Fibroblast of lung (primary cell): ENCODE measurements at regions not wholly inside any gene's neighbourhood (a gene's known extent, or its start where the extent isn't known, plus 50 kb on each side); places are given as distances from the start of the nearest gene placed in this dataset.
A peak's percentile ranks its signal among the peaks of the same experiment; 100 is the strongest.

Source experiments
- DNase-seq, 2 donors: peaks; one replicate each; pipeline versions ENCODE4 v3.0.0 to v3.0.0-alpha.2; 2010; ENCODE audit warnings: low read depth in 2 of 2
- H2AFZ ChIP-seq: 2 replicates; pipeline ENCODE4 v1.5.1; 2012; ENCODE audit warnings: low read length, control low read depth, inconsistent platforms
- H3K27ac ChIP-seq: 2 replicates; pipeline ENCODE4 v1.5.1; 2011; ENCODE audit warnings: low read length, control low read depth; ENCODE audit not compliant: insufficient read depth
- H3K27me3 ChIP-seq: 2 replicates; pipeline ENCODE4 v1.5.1; 2011; ENCODE audit warnings: mild to moderate bottlenecking, low read length; ENCODE audit not compliant: control insufficient read depth, insufficient read depth
- H3K36me3 ChIP-seq: 2 replicates; pipeline ENCODE4 v1.5.1; 2011; ENCODE audit warnings: low read length; ENCODE audit not compliant: control insufficient read depth, insufficient read depth
- H3K4me1 ChIP-seq: 2 replicates; pipeline ENCODE4 v1.5.1; 2011; ENCODE audit warnings: low read length; ENCODE audit not compliant: control insufficient read depth, insufficient read depth; ENCODE audit errors: extremely low read depth
- H3K4me2 ChIP-seq: 2 replicates; pipeline ENCODE4 v1.5.1; 2011; ENCODE audit warnings: low read length, control low read depth; ENCODE audit not compliant: insufficient read depth; ENCODE audit errors: extremely low read depth
- H3K4me3 ChIP-seq, 4 experiments: fragments of 200-600 bp in 1 of 4; sonication (generic) in 1 of 4; replicated peaks in 1 of 4; 2 replicates each; pipeline ENCODE4 v1.5.1; 2011 to 2016; ENCODE audit warnings: low read length in 4 of 4, low read depth in 3 of 4, mild to moderate bottlenecking in 3 of 4, control low read depth in 2 of 4, inconsistent platforms in 1 of 4, mixed read lengths in 1 of 4; ENCODE audit not compliant: insufficient read depth in 1 of 4; ENCODE audit errors: control extremely low read depth in 1 of 4
- H3K79me2 ChIP-seq: 2 replicates; pipeline ENCODE4 v1.5.1; 2012; ENCODE audit warnings: mild to moderate bottlenecking, low read length, inconsistent platforms; ENCODE audit not compliant: control insufficient read depth, insufficient read depth
- H3K9ac ChIP-seq: 2 replicates; pipeline ENCODE4 v1.5.1; 2011; ENCODE audit warnings: mild to moderate bottlenecking, low read length, control low read depth; ENCODE audit not compliant: insufficient read depth
- H3K9me3 ChIP-seq: 2 replicates; pipeline ENCODE4 v1.5.1; 2012; ENCODE audit warnings: low read depth, low read length; ENCODE audit not compliant: control insufficient read depth, insufficient read depth
- H4K20me1 ChIP-seq: 2 replicates; pipeline ENCODE4 v1.5.1; 2011; ENCODE audit warnings: low read length; ENCODE audit not compliant: control insufficient read depth, insufficient read depth; ENCODE audit errors: extremely low read depth
- EZH2 ChIP-seq: IDR thresholded peaks from 2 replicates; pipeline ENCODE4 v1.5.1; 2012; ENCODE audit warnings: low read length, control low read depth, mild to moderate bottlenecking; ENCODE audit errors: missing control alignments
- TF ChIP-seq, protein P1 (sequence below), 2 donors: IDR thresholded peaks in 1 of 2; conservative IDR thresholded peaks in 1 of 2; 1 replicate in 1 of 2; 2 replicates in 1 of 2; pipeline ENCODE4 v1.5.1; 2011 to 2012; ENCODE audit warnings: low read length in 2 of 2, control low read depth in 1 of 2, inconsistent platforms in 1 of 2, low read depth in 1 of 2, mild to moderate bottlenecking in 1 of 2

DNA sequence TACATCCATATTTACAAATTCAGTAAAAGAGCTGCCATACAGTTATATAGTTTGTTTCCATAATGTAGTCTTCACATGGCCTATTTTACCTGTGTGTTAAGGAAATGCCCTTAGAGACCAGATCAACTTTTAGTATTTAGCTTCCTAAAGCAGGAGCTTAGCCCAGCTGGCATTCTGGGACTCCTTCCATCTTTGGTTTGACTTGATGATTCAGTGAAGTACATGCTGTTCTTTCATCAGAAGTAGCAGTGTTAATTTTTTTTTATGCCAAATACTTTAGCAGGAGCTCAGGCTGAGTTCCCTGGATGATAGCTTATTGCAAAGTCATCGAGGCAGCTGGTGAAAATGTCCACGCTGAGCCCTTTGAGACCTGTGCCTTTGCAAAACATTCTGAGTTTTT lies 101.0 kb downstream of the FOXG1 start:
- H3K4me1 ChIP-seq = no peaks in the 10 kb centered on the region
- DNase-seq = peak; percentile 17 to 19
- no peaks in the 10 kb centered on the region for H3K79me2 ChIP-seq
- H3K9me3 ChIP-seq = no peaks in the 10 kb centered on the region
- no peak overlapping the region for H3K4me3 ChIP-seq
- H3K4me2 ChIP-seq = no peak overlapping the region
- no peak overlapping the region for H3K9ac ChIP-seq
- no peaks in the 10 kb centered on the region for H4K20me1 ChIP-seq
- H2AFZ ChIP-seq = no peak overlapping the region
- no peak for TF ChIP-seq EZH2
- TF ChIP-seq, protein P1, sequence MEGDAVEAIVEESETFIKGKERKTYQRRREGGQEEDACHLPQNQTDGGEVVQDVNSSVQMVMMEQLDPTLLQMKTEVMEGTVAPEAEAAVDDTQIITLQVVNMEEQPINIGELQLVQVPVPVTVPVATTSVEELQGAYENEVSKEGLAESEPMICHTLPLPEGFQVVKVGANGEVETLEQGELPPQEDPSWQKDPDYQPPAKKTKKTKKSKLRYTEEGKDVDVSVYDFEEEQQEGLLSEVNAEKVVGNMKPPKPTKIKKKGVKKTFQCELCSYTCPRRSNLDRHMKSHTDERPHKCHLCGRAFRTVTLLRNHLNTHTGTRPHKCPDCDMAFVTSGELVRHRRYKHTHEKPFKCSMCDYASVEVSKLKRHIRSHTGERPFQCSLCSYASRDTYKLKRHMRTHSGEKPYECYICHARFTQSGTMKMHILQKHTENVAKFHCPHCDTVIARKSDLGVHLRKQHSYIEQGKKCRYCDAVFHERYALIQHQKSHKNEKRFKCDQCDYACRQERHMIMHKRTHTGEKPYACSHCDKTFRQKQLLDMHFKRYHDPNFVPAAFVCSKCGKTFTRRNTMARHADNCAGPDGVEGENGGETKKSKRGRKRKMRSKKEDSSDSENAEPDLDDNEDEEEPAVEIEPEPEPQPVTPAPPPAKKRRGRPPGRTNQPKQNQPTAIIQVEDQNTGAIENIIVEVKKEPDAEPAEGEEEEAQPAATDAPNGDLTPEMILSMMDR (conservative IDR thresholded peaks at IDR 0.05 in 1 of 2, IDR thresholded peaks at IDR 0.05 in 1 of 2; ENCODE audit: low read depth in 1 of 2, low read length in 2 of 2) = no peak
- H3K27me3 ChIP-seq = no peaks in the 10 kb centered on the region
- H3K27ac ChIP-seq = no peak overlapping the region
- no peaks in the 10 kb centered on the region for H3K36me3 ChIP-seq

GRCh38 chr14:28870033-28870564 lies 103.5 kb downstream of the FOXG1 start:
- H3K36me3 ChIP-seq = no peaks in the 10 kb centered on the region
- TF ChIP-seq, protein P1 (conservative IDR thresholded peaks at IDR 0.05 in 1 of 2, IDR thresholded peaks at IDR 0.05 in 1 of 2; ENCODE audit: low read depth in 1 of 2, low read length in 2 of 2) = no peak
- no peak for TF ChIP-seq EZH2
- DNase-seq = no peak

GRCh38 chr14:28875934-28876571 lies 109.5 kb downstream of the FOXG1 start:
- Histone ChIP-seq H2AFZ (no peak overlapping the region), H3K9me3 (no peaks in the 10 kb centered on the region), H3K4me3 (no peak overlapping the region), H3K79me2 (no peaks in the 10 kb centered on the region), H3K36me3 (no peaks in the 10 kb centered on the region), H3K27ac (no peak overlapping the region), H3K27me3 (no peaks in the 10 kb centered on the region), H3K4me2 (no peak overlapping the region), H4K20me1 (no peaks in the 10 kb centered on the region), H3K4me1 (no peaks in the 10 kb centered on the region), H3K9ac (no peak overlapping the region)
- no peak for DNase-seq
- no peak for TF ChIP-seq EZH2
- TF ChIP-seq, protein P1 (conservative IDR thresholded peaks at IDR 0.05 in 1 of 2, IDR thresholded peaks at IDR 0.05 in 1 of 2; ENCODE audit: low read depth in 1 of 2, low read length in 2 of 2) = no peak

More at GRCh38 chr14:28870033-28870564, 103.5 kb downstream of the FOXG1 start:
- H3K4me1 ChIP-seq = no peaks in the 10 kb centered on the region
- H3K79me2 ChIP-seq = no peaks in the 10 kb centered on the region
- no peak overlapping the region for H3K9ac ChIP-seq
- H3K4me2 ChIP-seq = no peak overlapping the region
- no peak overlapping the region for H3K27ac ChIP-seq
- H4K20me1 ChIP-seq = no peaks in the 10 kb centered on the region
- H3K27me3 ChIP-seq = no peaks in the 10 kb centered on the region
- H3K4me3 ChIP-seq = no peak overlapping the region
- H2AFZ ChIP-seq = no peak overlapping the region
- H3K9me3 ChIP-seq = no peaks in the 10 kb centered on the region
